IPS-18c (cell line): ENCODE measurements at regions not wholly inside any gene's neighbourhood (a gene's known extent, or its start where the extent isn't known, plus 50 kb on each side); places are given as distances from the start of the nearest gene placed in this dataset.

Experiments used
- H3K4me3 ChIP-seq: 2 replicates; pipeline ENCODE4 v1.7.0; 2013; ENCODE audit warnings: low read depth, mild to moderate bottlenecking, low read length, moderate library complexity; ENCODE audit not compliant: insufficient read depth
- H3K9me3 ChIP-seq: one replicate; pipeline ENCODE4 v1.6.1; 2013; ENCODE audit warnings: mild to moderate bottlenecking, low read length, moderate library complexity; ENCODE audit not compliant: control insufficient read depth, insufficient read depth

GRCh38 chr6:121844898-121845297 lies 409.5 kb downstream of the GJA1 start:
- H3K4me3 ChIP-seq = no peak overlapping the region
- H3K9me3 ChIP-seq = no peaks in the 10 kb centered on the region

- no peak overlapping the region for H3K4me3 ChIP-seq
- no peaks in the 10 kb centered on the region for H3K9me3 ChIP-seq
Measured at GRCh38 chr6:121847806-121848522, 412.5 kb downstream of the GJA1 start.

GRCh38 chr6:121848523-121849255 lies 413.2 kb downstream of the GJA1 start:
- Histone ChIP-seq H3K4me3 (no peak overlapping the region), H3K9me3 (no peaks in the 10 kb centered on the region)

DNA sequence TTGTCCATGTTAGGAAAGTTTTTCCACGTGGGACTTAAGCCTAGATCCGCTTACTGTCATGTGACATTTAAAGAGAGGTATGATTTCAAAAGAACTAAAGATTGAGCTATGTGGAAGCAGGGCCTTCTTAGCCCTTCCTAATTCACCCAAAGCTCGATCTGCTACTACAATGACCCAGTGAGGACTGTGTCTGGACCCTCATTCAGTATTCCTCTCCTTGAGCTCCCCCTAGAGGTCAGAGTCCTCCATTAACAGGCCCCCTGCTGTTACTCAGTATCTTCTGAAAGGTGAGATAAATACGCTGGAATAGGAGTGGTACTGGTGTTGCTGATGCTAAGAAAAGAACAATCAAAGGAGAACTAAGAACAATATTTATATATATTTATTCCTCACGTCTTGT lies 414.0 kb downstream of the GJA1 start:
- no peak overlapping the region for H3K4me3 ChIP-seq

GRCh38 chr6:121851056-121851455 lies 415.6 kb downstream of the GJA1 start:
- H3K4me3 ChIP-seq = no peak overlapping the region
- no peaks in the 10 kb centered on the region for H3K9me3 ChIP-seq

More for the DNA sequence above, 414.0 kb downstream of the GJA1 start:
- H3K9me3 ChIP-seq = no peaks in the 10 kb centered on the region

- no peak overlapping the region for H3K4me3 ChIP-seq
- no peaks in the 10 kb centered on the region for H3K9me3 ChIP-seq
Measured at GRCh38 chr6:121853686-121854085, 418.2 kb downstream of the GJA1 start.

- H3K4me3 ChIP-seq = no peak overlapping the region
- H3K9me3 ChIP-seq = no peaks in the 10 kb centered on the region
Measured at GRCh38 chr6:121855521-121855920, 420.1 kb downstream of the GJA1 start.

DNA sequence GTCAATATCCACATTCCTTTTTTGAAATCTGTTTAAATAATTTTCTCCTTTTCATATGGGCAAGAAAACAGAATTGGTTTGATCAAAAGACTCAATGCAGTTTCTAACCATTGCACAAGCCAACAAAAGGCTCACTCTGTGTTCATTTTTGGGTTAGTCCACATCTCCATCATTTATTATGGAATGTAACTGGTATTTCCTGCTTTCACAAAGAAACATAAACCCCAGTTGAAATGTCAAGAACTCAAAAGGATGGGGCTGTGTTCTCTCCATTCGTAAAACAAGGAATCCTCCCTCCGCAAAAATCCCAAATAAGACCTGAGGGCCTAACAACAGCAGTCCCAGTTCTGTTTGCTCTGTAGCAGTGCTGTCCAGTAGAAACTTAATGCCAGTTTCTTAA lies 420.9 kb downstream of the GJA1 start:
- H3K9me3 ChIP-seq = no peaks in the 10 kb centered on the region
- H3K4me3 ChIP-seq = no peak overlapping the region

- Histone ChIP-seq H3K9me3 (no peaks in the 10 kb centered on the region), H3K4me3 (no peak overlapping the region)
Measured at GRCh38 chr6:121857551-121857950, 422.1 kb downstream of the GJA1 start.

DNA sequence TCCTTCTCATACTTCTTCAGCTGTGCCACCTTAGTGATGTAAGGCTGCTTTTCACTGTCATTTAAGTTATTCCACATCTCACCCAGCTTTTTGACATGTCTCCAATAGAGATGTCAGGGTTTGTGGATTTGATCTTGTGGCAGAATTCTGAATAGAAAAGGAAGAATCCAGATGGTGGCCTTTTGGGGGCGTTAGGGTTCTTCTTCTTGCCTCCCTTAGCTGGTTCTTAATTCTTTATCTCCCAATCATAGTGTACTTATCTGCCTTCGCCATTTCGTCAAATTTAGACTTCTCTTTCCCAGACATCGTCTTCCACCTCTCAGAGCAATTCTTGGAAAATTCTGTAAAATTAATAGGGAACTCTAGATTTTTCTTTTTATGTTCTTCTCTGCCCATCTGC lies 422.9 kb downstream of the GJA1 start:
- H3K9me3 ChIP-seq = no peaks in the 10 kb centered on the region
- H3K4me3 ChIP-seq = no peak overlapping the region

- H3K4me3 ChIP-seq = no peak overlapping the region
- no peaks in the 10 kb centered on the region for H3K9me3 ChIP-seq
Measured at GRCh38 chr6:121858986-121859385, 423.5 kb downstream of the GJA1 start.

DNA sequence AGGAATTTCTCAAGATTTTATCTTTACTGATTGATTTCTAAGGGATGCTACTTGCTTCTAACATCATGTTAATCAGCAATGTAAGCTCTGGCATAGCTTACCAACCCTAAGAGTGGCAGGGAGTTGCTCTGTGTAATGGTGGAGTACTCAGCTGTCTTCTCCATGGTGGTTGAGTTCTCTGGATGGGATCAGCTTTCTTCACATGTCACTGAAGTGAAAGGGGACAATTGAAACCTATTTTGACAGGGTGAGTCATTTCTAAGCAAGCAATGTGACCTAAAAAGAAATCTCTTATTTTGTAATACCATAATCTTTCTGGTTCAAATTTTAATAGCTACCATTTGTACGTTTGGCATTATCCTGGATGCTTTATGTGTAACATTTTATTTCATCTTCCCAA lies 430.4 kb downstream of the GJA1 start:
- H3K9me3 ChIP-seq = no peaks in the 10 kb centered on the region
- H3K4me3 ChIP-seq = no peak overlapping the region

- Histone ChIP-seq H3K4me3 (no peak overlapping the region), H3K9me3 (no peaks in the 10 kb centered on the region)
Measured at GRCh38 chr6:121867095-121867494, 431.6 kb downstream of the GJA1 start.

- Histone ChIP-seq H3K9me3 (no peaks in the 10 kb centered on the region), H3K4me3 (no peak overlapping the region)
Measured at GRCh38 chr6:121868206-121868605, 432.8 kb downstream of the GJA1 start.

- Histone ChIP-seq H3K4me3 (no peak overlapping the region), H3K9me3 (no peaks in the 10 kb centered on the region)
Measured at GRCh38 chr6:121873595-121873994, 438.1 kb downstream of the GJA1 start.

- no peaks in the 10 kb centered on the region for H3K9me3 ChIP-seq
Measured at GRCh38 chr6:121876721-121877120, 441.3 kb downstream of the GJA1 start.

DNA sequence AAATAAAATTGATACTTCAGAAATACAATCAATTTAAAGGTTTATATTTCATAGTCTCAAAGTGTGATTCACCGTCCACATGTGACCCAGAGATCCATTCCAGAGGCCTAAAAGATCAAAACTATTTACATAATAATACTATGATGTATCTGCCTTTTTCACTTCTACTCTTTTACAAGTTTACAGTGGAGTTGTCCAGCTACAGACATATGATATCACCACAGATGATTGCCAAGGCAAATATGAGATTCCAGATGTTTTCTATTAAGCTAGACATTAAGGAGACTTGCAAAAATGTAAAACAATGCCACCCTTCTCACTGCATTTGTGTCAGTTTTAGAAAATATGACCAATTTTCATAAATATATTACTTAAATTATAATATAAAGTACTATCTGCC lies 443.7 kb downstream of the GJA1 start:
- H3K9me3 ChIP-seq = no peaks in the 10 kb centered on the region
- H3K4me3 ChIP-seq = no peak overlapping the region

More at GRCh38 chr6:121876721-121877120, 441.3 kb downstream of the GJA1 start:
- no peak overlapping the region for H3K4me3 ChIP-seq

- H3K9me3 ChIP-seq = no peaks in the 10 kb centered on the region
- H3K4me3 ChIP-seq = no peak overlapping the region
Measured at GRCh38 chr6:121880831-121881230, 445.4 kb downstream of the GJA1 start.
